H1 (cell line): ENCODE measurements at regions not wholly inside any gene's neighbourhood (a gene's known extent, or its start where the extent isn't known, plus 50 kb on each side); places are given as distances from the start of the nearest gene placed in this dataset.

ENCODE experiments used
- CTCF ChIA-PET: fragments of 300-600 bp; sonication (Branson Sonifier 250); formaldehyde crosslinking; loops from one replicate; lab custom pipeline; 2021; ENCODE audit not compliant: partially characterized antibody; lab: Charles Lee
- POLR2A ChIA-PET: fragments of 300-600 bp; sonication (Branson Sonifier 250); formaldehyde crosslinking; loops from one replicate; lab custom pipeline; 2021; ENCODE audit warnings: inconsistent platforms; ENCODE audit not compliant: partially characterized antibody; lab: Charles Lee
- DNase-seq, 2 experiments: peaks; one replicate each; pipeline versions ENCODE4 v3.0.0 to v3.0.0-alpha.2; 2010 to 2022; ENCODE audit warnings: low spot score in 2 of 2, low read depth in 1 of 2, mixed read lengths in 1 of 2
- FAIRE-seq: peaks from 2 replicates; lab custom pipeline; 2011; peaks lifted over from hg19 to GRCh38; lab: Jason Lieb, UNC
- H2AFZ ChIP-seq: 2 replicates; pipeline ENCODE4 v1.8.1; 2012; ENCODE audit warnings: low read length, inconsistent platforms
- H2AK5ac ChIP-seq: 2 replicates; pipeline ENCODE4 v1.6.1; 2013; ENCODE audit warnings: low read depth, low read length
- H2BK120ac ChIP-seq: replicated peaks from 2 replicates; pipeline ENCODE3; 2013; ENCODE audit warnings: low read depth, low read length, inconsistent platforms
- H2BK12ac ChIP-seq: 2 replicates; pipeline ENCODE4 v1.6.1; 2013; ENCODE audit warnings: low read depth, low read length
- H2BK15ac ChIP-seq: 2 replicates; pipeline ENCODE4 v1.6.1; 2013; ENCODE audit warnings: low read length
- H2BK20ac ChIP-seq: 2 replicates; pipeline ENCODE4 v1.6.1; 2013; ENCODE audit warnings: low read length
- H2BK5ac ChIP-seq: 2 replicates; pipeline ENCODE4 v1.6.1; 2013; ENCODE audit warnings: low read depth, low read length
- H3K14ac ChIP-seq: 2 replicates; pipeline ENCODE4 v1.6.1; 2013; ENCODE audit warnings: inconsistent platforms; ENCODE audit not compliant: insufficient read length
- H3K18ac ChIP-seq: 2 replicates; pipeline ENCODE4 v1.6.1; 2013; ENCODE audit warnings: low read length; ENCODE audit errors: extremely low read depth
- H3K23ac ChIP-seq: 2 replicates; pipeline ENCODE4 v1.6.1; 2013; ENCODE audit warnings: inconsistent platforms; ENCODE audit not compliant: insufficient read length
- H3K23me2 ChIP-seq: 2 replicates; pipeline ENCODE4 v1.6.1; 2013; ENCODE audit warnings: low read depth, low read length
- H3K27ac ChIP-seq: 2 replicates; pipeline ENCODE4 v1.6.1; 2011; ENCODE audit warnings: low read depth, low read length, inconsistent platforms
- H3K27me3 ChIP-seq, 4 experiments: replicated peaks in 1 of 4; 1 replicate in 1 of 4; 2 replicates in 3 of 4; pipeline versions ENCODE4 v1.6.1 to v1.8.1; 2011 to 2013; ENCODE audit warnings: low read length in 3 of 4, mild to moderate bottlenecking in 3 of 4, inconsistent platforms in 2 of 4, mixed read lengths in 2 of 4, moderate library complexity in 1 of 4; ENCODE audit not compliant: control insufficient read depth in 3 of 4, insufficient read depth in 3 of 4; ENCODE audit errors: extremely low read depth in 1 of 4
- H3K36me3 ChIP-seq, 4 experiments: 2 replicates each; pipeline versions ENCODE4 v1.6.1 to v1.8.1; 2011 to 2013; ENCODE audit warnings: mild to moderate bottlenecking in 4 of 4, low read length in 3 of 4, moderate library complexity in 2 of 4, control low read depth in 1 of 4, inconsistent platforms in 1 of 4; ENCODE audit not compliant: insufficient read depth in 4 of 4, control insufficient read depth in 2 of 4
- H3K4ac ChIP-seq: replicated peaks from 2 replicates; pipeline ENCODE3; 2013; ENCODE audit warnings: low read length, low read depth, mixed read lengths, inconsistent platforms; ENCODE audit not compliant: insufficient read length
- H3K4me1 ChIP-seq, 4 experiments: replicated peaks in 1 of 4; 1 replicate in 1 of 4; 2 replicates in 3 of 4; pipeline versions ENCODE4 v1.6.1 to v1.8.1; 2011 to 2013; ENCODE audit warnings: low read length in 3 of 4, inconsistent platforms in 2 of 4, mixed read lengths in 1 of 4; ENCODE audit not compliant: insufficient read depth in 4 of 4, control insufficient read depth in 3 of 4
- H3K4me2 ChIP-seq, 2 experiments: 2 replicates each; pipeline versions ENCODE4 v1.6.1 to v1.8.1; 2011 to 2013; ENCODE audit warnings: low read depth in 2 of 2, low read length in 2 of 2, control low read depth in 1 of 2, inconsistent platforms in 1 of 2, mild to moderate bottlenecking in 1 of 2; ENCODE audit not compliant: insufficient read depth in 1 of 2
- H3K4me3 ChIP-seq, 4 experiments: fragments of 200-600, 300-600 bp in 1 of 4; sonication (generic), shearing (Covaris generic), sonication (Bioruptor Twin) in 1 of 4; 2 replicates each; pipeline versions ENCODE4 v1.5.1 to v1.8.1; 2011 to 2016; ENCODE audit warnings: low read length in 4 of 4, low read depth in 3 of 4, control low read depth in 2 of 4, inconsistent platforms in 2 of 4, mild to moderate bottlenecking in 2 of 4, mixed read lengths in 1 of 4, moderate library complexity in 1 of 4; ENCODE audit not compliant: insufficient read depth in 2 of 4; ENCODE audit errors: extremely low read depth in 1 of 4
- H3K56ac ChIP-seq: replicated peaks from 2 replicates; pipeline ENCODE3; 2013; ENCODE audit warnings: low read depth, mild to moderate bottlenecking, mixed read lengths, low read length, inconsistent platforms; ENCODE audit not compliant: insufficient read length
- H3K79me1 ChIP-seq: 2 replicates; pipeline ENCODE4 v1.6.1; 2013; ENCODE audit warnings: low read depth, low read length, control low read depth
- H3K79me2 ChIP-seq, 2 experiments: 2 replicates each; pipeline versions ENCODE4 v1.6.1 to v1.8.1; 2012 to 2013; ENCODE audit warnings: low read length in 2 of 2, mild to moderate bottlenecking in 2 of 2, inconsistent platforms in 1 of 2; ENCODE audit not compliant: insufficient read depth in 2 of 2, control insufficient read depth in 1 of 2
- H3K9ac ChIP-seq, 4 experiments: replicated peaks in 1 of 4; 1 replicate in 1 of 4; 2 replicates in 3 of 4; pipeline versions ENCODE4 v1.6.1 to v1.8.1; 2011 to 2013; ENCODE audit warnings: low read depth in 3 of 4, low read length in 3 of 4, control low read depth in 2 of 4, mild to moderate bottlenecking in 2 of 4, moderate library complexity in 2 of 4, inconsistent platforms in 1 of 4; ENCODE audit errors: extremely low read depth in 1 of 4
- H3K9me3 ChIP-seq, 2 experiments: 2 replicates each; pipeline versions ENCODE4 v1.6.1 to v1.8.1; 2012 to 2013; ENCODE audit warnings: mild to moderate bottlenecking in 2 of 2, moderate library complexity in 2 of 2, control low read depth in 1 of 2, inconsistent platforms in 1 of 2, low read depth in 1 of 2, low read length in 1 of 2, mixed read lengths in 1 of 2; ENCODE audit not compliant: insufficient read depth in 2 of 2
- H4K20me1 ChIP-seq, 2 experiments: replicated peaks in 1 of 2; 2 replicates each; pipeline versions ENCODE3 to v1.8.1; 2011 to 2013; ENCODE audit warnings: inconsistent platforms in 2 of 2, low read length in 2 of 2, mild to moderate bottlenecking in 1 of 2; ENCODE audit not compliant: insufficient read depth in 2 of 2, control insufficient read depth in 1 of 2
- H4K5ac ChIP-seq: 2 replicates; pipeline ENCODE4 v1.6.1; 2013; ENCODE audit warnings: low read length, low read depth, mixed read lengths, inconsistent platforms; ENCODE audit not compliant: insufficient read length
- H4K8ac ChIP-seq: 2 replicates; pipeline ENCODE4 v1.8.0; 2013; ENCODE audit warnings: mild to moderate bottlenecking, moderate library complexity, low read length, inconsistent platforms; ENCODE audit not compliant: insufficient read depth; ENCODE audit errors: extremely low read depth
- H4K91ac ChIP-seq: replicated peaks from 2 replicates; pipeline ENCODE3; 2013; ENCODE audit warnings: low read length, mixed read lengths, inconsistent platforms; ENCODE audit not compliant: insufficient read length
- CEBPB ChIP-seq: IDR thresholded peaks from 2 replicates; pipeline ENCODE4 v1.6.1; 2012; ENCODE audit warnings: low read depth, low read length
- CHD2 ChIP-seq: IDR thresholded peaks from 2 replicates; pipeline ENCODE4 v1.6.1; 2012; ENCODE audit warnings: low read length, improper control_type of control experiment
- GABPA ChIP-seq: IDR thresholded peaks from 2 replicates; pipeline ENCODE4 v1.6.1; 2011; ENCODE audit warnings: mild to moderate bottlenecking, low read length, moderate library complexity, borderline replicate concordance; ENCODE audit not compliant: insufficient read depth
- RAD21 ChIP-seq, 2 experiments: IDR thresholded peaks in 1 of 2; conservative IDR thresholded peaks in 1 of 2; 2 replicates each; pipeline ENCODE4 v1.6.1; 2011; ENCODE audit warnings: low read depth in 2 of 2, low read length in 2 of 2, improper control_type of control experiment in 1 of 2, inconsistent platforms in 1 of 2, mild to moderate bottlenecking in 1 of 2, moderate library complexity in 1 of 2
- TEAD4 ChIP-seq: IDR thresholded peaks from 2 replicates; pipeline ENCODE4 v1.6.1; 2012; ENCODE audit warnings: low read depth, low read length, inconsistent platforms, mixed read lengths
- WGBS, 2 experiments: shearing (Covaris generic) in 1 of 2; methylation state at CpG; one replicate each; pipeline versions ENCODE4 v1.1.6 to v1.1.7; 2013 to 2015; ENCODE audit warnings: low lambda C conversion rate in 2 of 2, mixed read lengths in 2 of 2, inconsistent platforms in 1 of 2, low coverage in 1 of 2, missing lambda C conversion rate in 1 of 2; ENCODE audit not compliant: insufficient replicate concordance in 2 of 2, insufficient coverage in 1 of 2, insufficient read length in 1 of 2; ENCODE audit errors: extremely low coverage in 1 of 2, missing lambda C conversion rate in 1 of 2; 5-methylcytosine and 5-hydroxymethylcytosine counted together
- TF ChIP-seq, protein P1 (sequence below): IDR thresholded peaks from 2 replicates; pipeline ENCODE4 v1.6.1; 2012; ENCODE audit warnings: inconsistent platforms

DNA sequence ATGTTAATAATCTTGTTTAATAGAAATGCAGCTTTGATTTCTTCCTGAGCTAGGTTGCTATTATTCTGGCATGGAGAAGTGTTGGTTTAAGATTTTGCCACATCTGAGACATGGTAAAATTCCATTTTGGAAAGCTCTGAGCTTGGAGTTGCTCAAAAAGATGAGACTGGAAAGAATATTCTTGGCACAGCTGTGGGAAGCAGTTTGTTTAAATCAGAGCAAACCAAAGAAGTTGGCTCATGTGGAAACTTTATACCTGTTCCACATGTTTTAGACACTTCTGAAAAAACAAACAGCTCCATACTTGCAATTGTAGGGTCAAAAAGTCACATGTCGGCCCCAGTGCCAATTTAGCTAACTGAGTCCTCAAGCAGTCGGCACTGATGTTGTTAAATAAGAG, 116.6 kb downstream of the SLC4A3 start:
- H4K5ac ChIP-seq: no peak overlapping the region
- no peak overlapping the region for H3K14ac ChIP-seq
- no peaks in the 10 kb centered on the region for H3K79me2 ChIP-seq
- H3K18ac ChIP-seq: no peak overlapping the region
- no peak overlapping the region for H3K56ac ChIP-seq
- H3K27ac ChIP-seq: no peak overlapping the region
- H3K36me3 ChIP-seq: no peaks in the 10 kb centered on the region
- no peaks in the 10 kb centered on the region for H4K20me1 ChIP-seq
- no peaks in the 10 kb centered on the region for H3K79me1 ChIP-seq
- H3K4me1 ChIP-seq: no peaks in the 10 kb centered on the region
- no peak overlapping the region for H2BK120ac ChIP-seq
- no peak overlapping the region for H2AK5ac ChIP-seq
- H3K27me3 ChIP-seq: no peaks in the 10 kb centered on the region; a peak in 1 of 7 replicates
- no peak overlapping the region for H3K4ac ChIP-seq
- H2BK20ac ChIP-seq: no peak overlapping the region
- no peak overlapping the region for H3K9ac ChIP-seq
- TF ChIP-seq CEBPB (no peak), GABPA (no peak), CHD2 (no peak), TEAD4 (no peak), RAD21 (IDR thresholded peaks at IDR 0.05 in 1 of 2, conservative IDR thresholded peaks at IDR 0.05 in 1 of 2; ENCODE audit: low read depth in 2 of 2, low read length in 2 of 2) (no peak)
- TF ChIP-seq, protein P1, sequence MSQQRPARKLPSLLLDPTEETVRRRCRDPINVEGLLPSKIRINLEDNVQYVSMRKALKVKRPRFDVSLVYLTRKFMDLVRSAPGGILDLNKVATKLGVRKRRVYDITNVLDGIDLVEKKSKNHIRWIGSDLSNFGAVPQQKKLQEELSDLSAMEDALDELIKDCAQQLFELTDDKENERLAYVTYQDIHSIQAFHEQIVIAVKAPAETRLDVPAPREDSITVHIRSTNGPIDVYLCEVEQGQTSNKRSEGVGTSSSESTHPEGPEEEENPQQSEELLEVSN: no peak
- WGBS, 2 experiments: 91% methylated on average over 2 of the region's 2 CpGs; no CpG with 5 or more reads in 1 of the 2 experiments
- DNase-seq (no peak), FAIRE-seq (no peak)
- no peak overlapping the region for H2BK12ac ChIP-seq
- ChIA-PET CTCF (interaction anchor here (0.6 to 2.9 kb wide), 13 partner anchors 8 to 732 kb away, joined by 3 to 21 read pairs (median 3); no protein-coding TSS in a partner anchor), POLR2A (no interaction called here)
- H3K4me2 ChIP-seq: no peak overlapping the region
- no peak overlapping the region for H2BK15ac ChIP-seq
- no peak overlapping the region for H4K8ac ChIP-seq
- no peaks in the 10 kb centered on the region for H3K23me2 ChIP-seq
- H4K91ac ChIP-seq: no peak overlapping the region
- no peak overlapping the region for H3K4me3 ChIP-seq
- no peak overlapping the region for H2BK5ac ChIP-seq
- H2AFZ ChIP-seq: no peak overlapping the region
- no peaks in the 10 kb centered on the region for H3K9me3 ChIP-seq
- no peak overlapping the region for H3K23ac ChIP-seq
